ENCODE measurements at regions not wholly inside any gene's neighbourhood (a gene's known extent, or its start where the extent isn't known, plus 50 kb on each side); places are given as distances from the start of the nearest gene placed in this dataset.

GRCh38 chr2:226451486-226451885 is 348.1 kb downstream of the IRS1 start:
- peaks cover 27% of the 10 kb centered on the region for H3K9me3 ChIP-seq (ENCODE audit: control insufficient read depth, insufficient read depth, low read depth, low read length)
- intact Hi-C loops (cut with micrococcal nuclease; ENCODE audit: unreplicated experiment), result no loop called here
- H3K36me3 ChIP-seq (ENCODE audit: control insufficient read depth, insufficient read depth, low read length), result no peaks in the 10 kb centered on the region
- ChIA-PET CTCF (no interaction called here), POLR2A (no interaction called here)
- no peaks in the 10 kb centered on the region for H3K27me3 ChIP-seq (ENCODE audit: control insufficient read depth, insufficient read depth, low read length)
- H3K4me3 ChIP-seq (ENCODE audit: low read depth in 2 of 2, low read length in 2 of 2), result no peak overlapping the region
- in situ Hi-C loops (cut with HindIII; ENCODE audit: low pct_unique_long_range_greater_than_20kb, low sequenced_read_pairs), result no loop called here
- BruUV-seq (replicated peaks), result no TSS peak
- no peak for DNase-seq (ENCODE audit: low read depth, low spot score)
- H3K27ac ChIP-seq (ENCODE audit: low read length), result no peak overlapping the region
- TF ChIP-seq, protein P1, sequence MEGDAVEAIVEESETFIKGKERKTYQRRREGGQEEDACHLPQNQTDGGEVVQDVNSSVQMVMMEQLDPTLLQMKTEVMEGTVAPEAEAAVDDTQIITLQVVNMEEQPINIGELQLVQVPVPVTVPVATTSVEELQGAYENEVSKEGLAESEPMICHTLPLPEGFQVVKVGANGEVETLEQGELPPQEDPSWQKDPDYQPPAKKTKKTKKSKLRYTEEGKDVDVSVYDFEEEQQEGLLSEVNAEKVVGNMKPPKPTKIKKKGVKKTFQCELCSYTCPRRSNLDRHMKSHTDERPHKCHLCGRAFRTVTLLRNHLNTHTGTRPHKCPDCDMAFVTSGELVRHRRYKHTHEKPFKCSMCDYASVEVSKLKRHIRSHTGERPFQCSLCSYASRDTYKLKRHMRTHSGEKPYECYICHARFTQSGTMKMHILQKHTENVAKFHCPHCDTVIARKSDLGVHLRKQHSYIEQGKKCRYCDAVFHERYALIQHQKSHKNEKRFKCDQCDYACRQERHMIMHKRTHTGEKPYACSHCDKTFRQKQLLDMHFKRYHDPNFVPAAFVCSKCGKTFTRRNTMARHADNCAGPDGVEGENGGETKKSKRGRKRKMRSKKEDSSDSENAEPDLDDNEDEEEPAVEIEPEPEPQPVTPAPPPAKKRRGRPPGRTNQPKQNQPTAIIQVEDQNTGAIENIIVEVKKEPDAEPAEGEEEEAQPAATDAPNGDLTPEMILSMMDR (IDR thresholded peaks at IDR 0.05), result no peak
- TF ChIP-seq TCF7L2 (IDR thresholded peaks at IDR 0.05; ENCODE audit: low read depth, low read length), result no peak
- ATAC-seq, result no peak
- no peaks in the 10 kb centered on the region for H3K4me1 ChIP-seq (ENCODE audit: control insufficient read depth, insufficient read depth, low read length)

DNA sequence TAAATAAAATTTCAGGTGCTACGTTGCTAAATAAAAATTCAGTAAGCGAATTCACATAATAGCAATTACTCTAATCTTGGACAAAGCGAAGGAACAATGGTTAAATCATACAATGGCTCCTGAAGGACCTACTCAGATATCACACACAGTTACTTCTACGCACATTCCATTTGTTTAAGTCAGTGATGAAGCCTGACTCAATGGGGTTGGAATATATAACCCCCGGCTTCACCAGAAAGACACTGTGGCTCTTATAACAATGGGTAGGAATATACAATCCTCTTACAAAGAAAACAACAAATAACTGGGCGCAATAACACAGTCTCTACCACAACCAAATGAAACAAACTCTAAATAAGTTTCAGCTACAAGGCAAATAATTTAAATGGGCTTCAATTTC is 349.5 kb downstream of the IRS1 start:
- no peaks in the 10 kb centered on the region for H3K4me1 ChIP-seq (ENCODE audit: control insufficient read depth, insufficient read depth, low read length)
- H3K36me3 ChIP-seq (ENCODE audit: control insufficient read depth, insufficient read depth, low read length), result no peaks in the 10 kb centered on the region
- TF ChIP-seq, protein P1 (IDR thresholded peaks at IDR 0.05), result no peak
- TF ChIP-seq REST (IDR thresholded peaks at IDR 0.05; ENCODE audit: insufficient read depth in 1 of 2, low read depth in 2 of 2, low read length in 1 of 2), result no peak
- no peak for TF ChIP-seq TCF7L2 (IDR thresholded peaks at IDR 0.05; ENCODE audit: low read depth, low read length)
- TF ChIP-seq POLR2AphosphoS5 (IDR thresholded peaks at IDR 0.05; ENCODE audit: low read depth, low read length), result no peak
- TF ChIP-seq SIN3A (IDR thresholded peaks at IDR 0.05; ENCODE audit: borderline replicate concordance, insufficient read depth, low read depth, low read length), result no peak
- DNase-seq (ENCODE audit: low read depth, low spot score) (no peak), ATAC-seq (no peak)
- intact Hi-C loops (cut with micrococcal nuclease; ENCODE audit: unreplicated experiment) (no loop called here), in situ Hi-C loops (cut with HindIII; ENCODE audit: low pct_unique_long_range_greater_than_20kb, low sequenced_read_pairs) (no loop called here)
- BruUV-seq (replicated peaks), result no TSS peak
- no peak overlapping the region for H3K27ac ChIP-seq (ENCODE audit: low read length)
- H3K4me3 ChIP-seq (ENCODE audit: low read depth in 2 of 2, low read length in 2 of 2), result no peak overlapping the region
- POLR2A ChIA-PET, result no interaction called here
- H3K27me3 ChIP-seq (ENCODE audit: control insufficient read depth, insufficient read depth, low read length), result no peaks in the 10 kb centered on the region
- CTCF ChIA-PET, result no interaction called here
- H3K9me3 ChIP-seq (ENCODE audit: control insufficient read depth, insufficient read depth, low read depth, low read length), result peaks cover 27% of the 10 kb centered on the region

Measured in Panc1 (cell line).